AG09319 (cell line): ENCODE measurements at regions not wholly inside any gene's neighbourhood (a gene's known extent, or its start where the extent isn't known, plus 50 kb on each side); places are given as distances from the start of the nearest gene placed in this dataset.
"Not testable (repeated sequence)": the region's sequence is repeated elsewhere in the genome, so short reads cannot be mapped to it uniquely, and the experiment has no call there.

Experiments used
- DNase-seq: peaks from one replicate; pipeline ENCODE4 v3.0.0-alpha.2; 2010; ENCODE audit warnings: low read depth; ENCODE audit errors: extremely low read depth
- TF ChIP-seq, protein P1 (sequence below): IDR thresholded peaks from 2 replicates; pipeline ENCODE4 v1.5.1; 2011; ENCODE audit warnings: low read depth, mild to moderate bottlenecking, inconsistent platforms, low read length, moderate library complexity

DNA sequence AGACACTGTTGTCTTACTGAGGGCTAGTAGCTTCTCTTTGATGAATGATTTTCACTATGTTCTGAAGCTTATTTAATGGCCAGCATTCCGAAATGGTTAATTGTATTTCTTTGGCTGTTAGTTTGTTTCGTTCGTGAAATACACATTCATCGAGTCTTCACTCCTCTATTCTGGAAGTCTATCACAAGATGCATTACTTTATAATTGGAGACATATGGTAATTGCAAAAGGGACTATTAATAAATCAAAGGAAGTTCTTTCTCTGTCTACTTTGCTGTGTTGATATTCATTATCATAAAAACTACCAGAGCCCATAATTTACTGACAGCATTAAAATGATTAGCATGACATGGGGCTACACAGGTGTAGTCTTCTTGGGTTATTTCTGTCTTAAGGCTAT is 133.8 kb upstream of the IGFBP3 start:
- no peak for DNase-seq
- TF ChIP-seq, protein P1, sequence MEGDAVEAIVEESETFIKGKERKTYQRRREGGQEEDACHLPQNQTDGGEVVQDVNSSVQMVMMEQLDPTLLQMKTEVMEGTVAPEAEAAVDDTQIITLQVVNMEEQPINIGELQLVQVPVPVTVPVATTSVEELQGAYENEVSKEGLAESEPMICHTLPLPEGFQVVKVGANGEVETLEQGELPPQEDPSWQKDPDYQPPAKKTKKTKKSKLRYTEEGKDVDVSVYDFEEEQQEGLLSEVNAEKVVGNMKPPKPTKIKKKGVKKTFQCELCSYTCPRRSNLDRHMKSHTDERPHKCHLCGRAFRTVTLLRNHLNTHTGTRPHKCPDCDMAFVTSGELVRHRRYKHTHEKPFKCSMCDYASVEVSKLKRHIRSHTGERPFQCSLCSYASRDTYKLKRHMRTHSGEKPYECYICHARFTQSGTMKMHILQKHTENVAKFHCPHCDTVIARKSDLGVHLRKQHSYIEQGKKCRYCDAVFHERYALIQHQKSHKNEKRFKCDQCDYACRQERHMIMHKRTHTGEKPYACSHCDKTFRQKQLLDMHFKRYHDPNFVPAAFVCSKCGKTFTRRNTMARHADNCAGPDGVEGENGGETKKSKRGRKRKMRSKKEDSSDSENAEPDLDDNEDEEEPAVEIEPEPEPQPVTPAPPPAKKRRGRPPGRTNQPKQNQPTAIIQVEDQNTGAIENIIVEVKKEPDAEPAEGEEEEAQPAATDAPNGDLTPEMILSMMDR: no peak

DNA sequence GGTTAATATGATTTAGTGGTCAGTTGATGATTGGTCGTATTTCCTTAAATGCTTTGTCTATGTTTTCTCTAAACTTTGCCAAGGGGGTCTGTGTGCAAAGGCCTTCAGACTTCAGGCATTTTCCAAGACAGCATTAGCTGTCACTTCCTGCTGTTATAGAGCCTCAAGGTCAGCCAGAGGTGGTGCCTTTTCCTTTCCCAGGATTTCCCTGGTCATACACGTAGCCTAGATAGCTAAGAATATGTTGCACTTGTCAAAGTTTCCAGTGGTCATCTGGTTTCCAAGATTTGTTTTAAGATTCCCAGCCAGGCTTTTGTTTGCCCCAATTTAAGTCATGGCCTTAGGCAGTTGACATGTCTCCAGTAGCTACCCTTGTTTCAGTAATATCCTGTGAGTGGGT is 133.2 kb upstream of the IGFBP3 start:
- DNase-seq: no peak
- TF ChIP-seq, protein P1: no peak

DNA sequence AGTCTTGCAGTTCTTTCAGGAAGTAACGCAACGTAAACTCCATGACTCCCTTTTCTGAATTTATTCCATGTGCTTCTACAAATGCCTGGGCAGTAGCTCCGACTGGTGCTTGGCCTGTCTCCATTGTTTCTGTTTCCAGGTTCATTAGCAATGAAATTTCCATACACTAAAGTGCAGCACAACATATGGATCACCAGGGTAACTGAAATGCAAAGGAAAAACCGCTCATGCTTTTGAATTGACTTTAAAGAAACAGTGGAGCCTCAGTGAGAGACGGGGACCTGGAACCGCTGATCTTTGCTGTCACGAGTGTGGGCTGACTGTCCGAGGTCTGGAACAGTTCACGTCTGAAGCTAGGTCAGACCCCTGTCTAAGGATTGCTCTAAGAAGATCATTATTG is 126.5 kb upstream of the IGFBP3 start:
- TF ChIP-seq, protein P1: no peak
- no peak for DNase-seq

DNA sequence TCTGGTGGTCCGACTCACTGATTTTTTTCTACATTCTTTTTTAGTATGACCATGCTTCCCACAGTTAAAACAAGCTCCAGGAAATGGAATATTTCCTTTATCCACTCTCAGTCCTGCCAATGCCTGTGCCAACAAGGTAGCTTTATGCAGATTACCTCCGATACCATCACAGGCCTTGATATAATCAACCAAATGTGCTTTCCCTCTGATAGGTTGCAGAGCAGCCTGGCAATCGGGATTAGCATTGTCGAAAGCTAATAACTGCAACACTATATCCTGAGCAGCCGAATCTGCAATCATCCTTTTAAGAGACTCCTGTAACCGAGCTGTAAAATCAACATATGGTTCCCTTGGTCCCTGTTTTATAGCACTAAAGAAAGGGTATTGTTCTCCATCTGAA is 122.3 kb upstream of the IGFBP3 start:
- DNase-seq: not testable (repeated sequence)

DNA sequence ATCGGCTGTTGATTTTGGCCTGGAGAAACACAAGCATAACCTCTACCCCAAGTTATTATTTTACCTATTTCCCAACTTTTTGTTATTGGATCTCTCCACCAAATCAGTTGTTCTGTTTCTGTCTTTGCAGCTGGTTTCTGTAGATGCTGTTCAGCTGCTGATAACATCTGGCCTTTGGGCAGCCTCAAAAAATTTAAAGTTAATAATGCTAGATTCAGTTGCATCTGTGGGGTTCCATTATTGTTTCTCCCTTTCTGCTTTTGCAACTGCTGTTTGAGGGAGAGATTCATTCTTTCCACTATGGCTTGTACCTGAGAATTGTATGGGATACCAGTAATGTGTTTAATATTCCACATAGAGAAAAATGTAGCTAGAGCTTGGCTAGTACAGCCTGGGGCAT is 118.7 kb upstream of the IGFBP3 start:
- not testable (repeated sequence) for DNase-seq

DNA sequence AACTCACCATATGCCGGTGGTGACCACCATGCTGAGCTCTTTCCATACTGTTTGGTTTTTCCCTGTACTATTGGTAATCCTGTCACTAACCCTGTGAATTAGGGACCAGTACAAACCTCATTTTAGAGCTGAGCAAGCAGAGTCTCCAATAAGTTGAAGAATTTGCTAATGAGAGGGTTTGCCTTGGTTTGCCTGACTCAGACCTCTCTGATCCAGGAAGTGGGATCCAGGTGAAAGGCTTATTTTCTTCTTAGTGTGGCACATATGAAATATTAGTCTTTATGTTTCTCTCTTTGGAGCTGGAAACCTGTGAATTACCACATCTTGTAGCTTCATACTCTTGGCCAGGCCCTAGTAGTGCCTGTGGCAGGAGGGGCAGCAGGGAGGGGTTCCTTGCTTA is 114.1 kb upstream of the IGFBP3 start:
- no peak for DNase-seq
- TF ChIP-seq, protein P1: no peak

DNA sequence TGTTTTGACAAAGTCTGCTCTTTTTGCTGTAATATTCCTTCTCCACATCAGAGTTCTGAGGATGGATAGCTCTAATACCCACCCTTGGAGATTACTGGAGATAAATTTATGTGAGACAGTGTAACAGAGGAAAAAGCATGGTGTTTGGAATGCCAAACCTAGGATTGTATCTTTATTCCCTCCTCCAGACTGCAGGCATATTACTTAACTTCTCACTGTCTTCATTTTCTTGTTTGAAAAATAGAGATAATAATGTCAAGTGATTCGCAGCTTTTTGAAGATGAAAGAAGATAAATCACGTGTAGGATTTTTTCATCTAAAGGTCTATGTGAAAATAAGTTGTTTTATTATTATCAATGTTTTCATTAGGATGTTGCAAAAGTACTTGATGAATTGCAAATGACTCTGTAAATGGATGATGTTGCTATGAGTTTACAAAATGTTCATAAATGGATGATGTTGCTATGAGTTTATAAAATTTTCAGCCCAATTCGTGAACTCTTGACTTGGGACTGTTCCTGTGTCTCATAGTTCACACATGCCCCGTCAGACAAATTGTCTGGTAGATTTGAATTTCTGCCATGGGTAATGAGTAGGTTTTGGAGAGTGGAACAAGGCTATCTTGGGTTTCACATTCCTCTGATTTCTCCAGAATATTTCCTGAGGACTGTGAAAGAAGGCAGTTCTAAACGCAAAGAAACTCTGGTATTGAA is 113.1 kb upstream of the IGFBP3 start:
- peak; percentile 83 for DNase-seq

DNA sequence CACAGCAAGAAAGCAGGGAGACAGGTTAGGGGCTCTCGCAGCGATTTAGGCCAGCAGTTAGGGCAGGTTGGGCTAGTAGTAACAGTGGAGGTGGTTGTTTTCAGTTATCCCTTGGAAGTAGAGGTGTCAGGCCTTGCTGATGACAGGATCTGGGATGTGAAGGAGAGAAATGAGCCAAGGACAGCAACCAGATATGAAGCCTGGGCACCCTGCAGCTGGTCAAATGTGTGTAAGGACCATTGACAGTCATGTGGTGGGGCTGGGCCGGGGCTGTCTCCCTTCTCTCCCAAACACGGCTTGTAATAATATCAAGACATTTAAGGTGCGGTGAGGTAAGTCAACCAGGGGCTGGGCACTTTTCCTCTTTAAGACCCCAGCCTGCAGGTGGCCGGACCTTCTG is 112.5 kb upstream of the IGFBP3 start:
- no peak for DNase-seq
- TF ChIP-seq, protein P1: no peak

More for the DNA sequence above, 113.1 kb upstream of the IGFBP3 start:
- TF ChIP-seq, protein P1: no peak
